ENCODE measurements at regions not wholly inside any gene's neighbourhood (a gene's known extent, or its start where the extent isn't known, plus 50 kb on each side); places are given as distances from the start of the nearest gene placed in this dataset.

GRCh38 chr5:104573949-104574709 is 1011.5 kb upstream of the NUDT12 start:
- no peak for TF ChIP-seq CTCF (IDR thresholded peaks at IDR 0.05)
- TF ChIP-seq POLR2A (IDR thresholded peaks at IDR 0.05), result no peak
